HG03342 (cell line): ENCODE measurements at regions not wholly inside any gene's neighbourhood (a gene's known extent, or its start where the extent isn't known, plus 50 kb on each side); places are given as distances from the start of the nearest gene placed in this dataset.
"Not testable (repeated sequence)": the region's sequence is repeated elsewhere in the genome, so short reads cannot be mapped to it uniquely, and the experiment has no call there.

Experiments used
- ATAC-seq: cut with Tn5 transposase; IDR thresholded peaks from one replicate; pipeline ENCODE4 v1.9.1; 2021; ENCODE audit warnings: mild to moderate bottlenecking, moderate library complexity; ENCODE audit not compliant: unreplicated experiment

DNA sequence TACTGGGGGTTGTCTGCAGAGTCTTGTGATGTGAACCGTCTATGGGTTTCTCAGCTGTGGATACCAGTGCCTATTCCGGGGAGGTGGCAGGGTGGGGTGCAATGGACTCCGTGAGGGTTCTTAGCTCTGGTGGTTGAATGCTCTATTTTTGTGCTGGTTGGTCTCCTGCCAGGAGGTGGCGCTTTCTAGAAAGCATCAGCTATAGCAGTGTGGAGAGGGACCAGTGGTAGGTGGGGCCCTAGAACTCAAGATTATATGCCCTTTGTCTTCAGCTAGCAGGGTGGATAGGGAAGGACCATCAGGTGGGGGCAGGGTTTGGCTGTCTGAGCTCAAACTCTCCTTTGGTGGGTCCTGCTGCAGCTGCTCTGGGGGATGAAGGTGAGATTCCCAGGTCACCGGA lies 127.3 kb upstream of the PLD5 start:
- ATAC-seq: no peak

DNA sequence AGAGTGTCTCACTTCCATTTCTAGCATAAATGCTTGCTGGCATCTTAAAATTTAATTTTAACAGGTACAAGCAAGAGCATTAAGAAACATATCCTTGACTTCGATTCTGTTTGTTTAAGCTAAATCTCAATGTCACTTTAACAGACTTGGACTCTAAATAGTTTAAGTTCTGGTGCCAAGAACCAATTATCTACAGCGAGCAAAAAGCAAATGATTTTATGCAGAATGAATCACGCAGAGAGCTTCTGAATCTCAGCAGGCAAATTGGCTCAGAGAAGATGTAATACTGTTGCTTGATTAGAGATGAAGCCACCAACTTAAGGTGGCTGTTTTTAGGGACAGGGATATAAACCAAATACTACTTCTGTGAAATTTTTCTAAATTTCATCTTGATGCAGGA lies 117.0 kb upstream of the PLD5 start:
- ATAC-seq: no peak

DNA sequence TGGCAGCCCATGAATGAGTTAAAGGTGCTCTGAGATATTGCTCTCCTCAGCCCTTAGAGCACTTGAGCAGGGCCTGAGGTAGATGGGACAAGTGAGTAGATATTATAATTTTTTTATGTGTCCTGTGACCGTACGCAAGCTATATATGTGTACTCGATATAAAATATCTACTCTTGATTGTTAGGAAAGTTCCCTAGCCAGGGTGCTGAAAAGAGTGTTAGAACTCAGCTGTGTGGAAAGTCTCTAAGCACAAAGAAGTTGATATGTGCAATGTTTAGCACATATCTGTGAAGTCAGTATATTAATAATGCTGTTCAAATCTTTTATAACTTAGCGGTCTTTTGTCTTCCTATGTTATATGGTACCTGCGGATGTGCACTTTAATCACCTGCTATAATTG lies 114.6 kb upstream of the PLD5 start:
- no peak for ATAC-seq

DNA sequence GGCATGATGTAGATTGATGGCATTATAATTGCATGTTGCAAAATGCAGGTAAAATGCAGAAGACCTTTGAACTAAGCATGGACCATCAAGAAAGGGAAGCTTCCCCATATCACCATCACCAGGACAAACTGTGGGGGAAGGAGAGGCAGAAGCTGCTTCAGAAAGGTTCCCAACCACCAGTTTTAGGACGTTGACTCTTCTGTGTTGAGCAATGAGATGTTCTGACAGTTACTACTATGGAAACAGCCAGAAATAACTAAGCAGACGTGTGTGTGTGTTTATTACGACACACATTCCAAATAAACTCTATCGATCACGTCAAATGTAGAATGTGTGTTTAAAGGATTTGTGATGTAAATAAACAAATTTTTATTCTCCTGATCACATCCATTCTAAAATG lies 110.2 kb upstream of the PLD5 start:
- ATAC-seq: no peak

DNA sequence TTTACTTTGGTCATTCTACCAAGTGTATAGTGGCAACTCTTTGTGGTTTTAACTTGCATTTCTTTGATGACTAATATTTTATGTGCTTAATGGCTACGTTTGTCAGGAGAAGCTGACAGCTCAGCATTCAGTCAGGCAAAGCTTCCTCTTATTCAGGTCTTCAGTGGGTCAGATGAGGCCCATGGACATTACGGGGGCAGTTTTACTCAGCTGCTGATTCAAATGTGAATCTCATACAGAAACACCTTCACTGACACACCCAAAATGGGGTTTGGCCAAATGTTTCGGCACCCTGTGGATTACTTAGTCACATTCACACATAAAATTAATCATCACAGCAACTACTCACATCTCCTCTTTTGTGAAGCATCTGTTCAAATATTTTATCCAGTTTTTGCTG lies 104.9 kb upstream of the PLD5 start:
- no peak for ATAC-seq

DNA sequence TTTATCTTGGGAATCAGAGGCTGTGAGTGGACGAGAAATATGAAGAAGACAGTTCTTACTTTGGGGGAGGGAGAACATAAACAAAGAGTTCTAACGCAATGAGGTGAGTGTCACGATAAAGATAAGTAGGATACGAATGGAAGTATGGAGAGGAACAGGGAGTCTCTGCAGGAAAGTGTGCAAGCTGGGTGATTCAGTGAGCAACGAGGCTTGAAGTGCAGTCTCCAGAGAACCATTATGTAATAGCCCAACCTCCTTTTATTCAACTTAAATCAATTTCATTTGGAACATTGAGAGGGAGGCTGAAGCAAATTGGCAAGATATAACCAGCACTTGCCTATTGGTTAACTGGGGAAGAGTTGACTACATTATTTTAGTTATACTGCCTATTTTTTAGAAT lies 99.3 kb upstream of the PLD5 start:
- ATAC-seq: no peak

DNA sequence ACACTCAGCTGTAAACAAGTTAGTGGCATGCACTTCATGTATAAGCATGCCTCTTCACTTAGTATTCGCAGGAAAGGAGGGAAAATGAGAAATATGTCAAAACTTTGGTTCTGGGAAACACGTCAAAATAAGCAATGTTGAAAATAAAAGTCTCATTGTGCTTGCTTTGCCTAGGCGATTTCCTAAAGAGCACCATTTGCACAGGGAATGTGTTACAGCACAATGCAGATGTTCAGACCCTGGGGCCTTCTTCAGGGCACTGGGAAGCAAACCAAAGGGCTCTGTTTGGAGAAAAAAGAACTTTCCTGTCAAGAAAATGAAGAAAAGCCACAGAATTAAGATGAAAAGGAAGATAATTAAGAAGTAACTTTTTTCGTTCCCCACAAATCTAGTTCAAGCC lies 98.6 kb upstream of the PLD5 start:
- ATAC-seq: no peak

DNA sequence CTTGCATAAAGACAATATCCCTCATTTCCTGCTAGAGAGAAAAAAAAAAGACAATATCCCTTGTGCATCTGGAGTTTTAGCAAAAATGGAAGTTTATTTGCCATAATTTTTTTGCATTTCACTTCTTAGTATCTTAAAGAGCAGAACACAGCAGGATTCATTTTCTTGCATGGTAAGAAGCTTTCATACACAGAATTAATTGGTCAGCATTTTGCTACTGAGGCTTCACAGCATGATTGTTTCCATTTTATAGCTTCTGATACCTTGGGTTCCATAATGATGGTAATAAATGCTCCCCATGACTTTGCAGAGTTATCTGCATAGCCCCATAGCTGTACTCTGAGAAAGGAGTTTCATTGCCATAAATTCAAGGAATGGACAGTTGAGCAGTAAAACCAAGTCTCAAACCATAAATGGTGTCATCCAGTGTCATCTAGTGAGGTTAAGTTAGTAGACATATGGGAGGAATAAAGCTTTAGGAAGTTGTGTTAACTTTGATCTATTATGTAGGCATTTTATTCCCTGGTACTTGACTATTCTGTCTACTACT lies 88.8 kb upstream of the PLD5 start:
- ATAC-seq: no peak

DNA sequence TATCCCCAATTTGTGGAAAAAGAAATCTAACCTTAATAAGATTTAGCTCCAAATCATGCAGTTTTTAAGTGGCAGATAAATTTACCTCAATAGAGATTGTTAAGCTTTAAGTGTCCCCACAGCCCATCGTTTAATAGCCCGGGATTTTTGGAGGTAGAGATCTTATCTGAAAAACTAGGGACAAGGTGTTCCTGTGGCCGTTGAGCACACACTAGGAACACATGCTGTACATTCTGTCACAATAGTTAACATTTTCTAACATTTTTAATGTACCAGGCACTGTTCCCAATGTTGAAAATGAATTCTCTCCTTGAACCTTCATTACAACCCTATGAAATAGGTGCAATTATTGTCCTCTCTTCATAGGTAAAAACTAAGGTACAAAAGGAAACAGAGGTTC lies 85.7 kb upstream of the PLD5 start:
- no peak for ATAC-seq

DNA sequence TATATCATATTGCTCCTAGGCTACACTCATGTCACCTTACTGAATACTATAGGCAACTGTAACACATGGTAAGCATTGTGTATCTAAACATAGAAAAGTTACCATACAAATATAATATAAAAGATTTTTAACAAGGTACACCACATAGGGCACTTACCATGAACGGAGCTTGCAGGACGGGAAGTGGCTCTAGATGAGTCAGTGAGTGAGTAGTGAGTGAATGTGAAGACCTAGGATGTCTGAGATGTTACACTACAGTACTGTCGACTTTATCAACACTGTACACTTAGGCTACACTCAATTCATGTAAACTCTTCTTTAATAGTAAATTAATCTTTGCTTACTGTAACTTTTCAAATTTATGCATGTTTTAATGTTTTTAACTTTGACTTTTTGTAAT lies 81.0 kb upstream of the PLD5 start:
- no peak for ATAC-seq

DNA sequence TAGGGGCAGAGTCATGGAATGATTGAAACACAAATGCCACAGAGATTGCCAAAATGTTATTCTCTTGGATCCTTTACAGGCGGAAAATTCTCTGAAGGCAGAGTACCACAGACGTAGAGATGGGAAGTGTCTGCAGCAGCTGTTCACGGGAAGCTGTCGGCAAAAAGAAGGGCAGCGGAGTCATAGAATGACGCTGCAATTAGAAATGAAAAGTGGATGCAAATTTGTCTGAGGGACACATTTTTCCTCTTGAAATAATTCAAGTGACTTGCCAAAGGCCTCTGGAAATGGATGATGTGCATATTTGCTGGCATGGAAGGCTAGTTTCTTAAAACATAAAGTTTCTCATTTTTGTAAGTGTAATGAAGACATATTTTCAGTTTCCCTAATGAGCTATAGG lies 77.5 kb upstream of the PLD5 start:
- no peak for ATAC-seq

DNA sequence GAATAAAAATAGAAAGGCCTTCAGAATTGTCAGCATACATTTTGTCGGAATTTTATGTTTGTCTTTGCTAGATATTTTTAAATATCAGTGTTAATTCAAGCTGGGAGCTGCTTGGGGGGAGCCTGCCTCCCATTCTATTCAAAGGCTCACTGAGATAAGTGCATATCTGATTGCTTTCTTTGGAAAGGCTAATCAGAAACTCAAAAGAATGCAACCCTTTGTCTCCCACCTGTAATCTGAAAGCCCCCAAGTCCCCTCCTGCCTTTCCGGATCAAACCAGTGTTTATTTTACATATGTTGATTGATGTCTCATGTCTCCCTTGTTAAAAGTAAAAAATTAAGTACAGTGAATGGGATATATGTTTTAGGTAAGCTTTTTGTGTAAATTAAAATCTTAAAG lies 69.3 kb upstream of the PLD5 start:
- ATAC-seq: not testable (repeated sequence)

DNA sequence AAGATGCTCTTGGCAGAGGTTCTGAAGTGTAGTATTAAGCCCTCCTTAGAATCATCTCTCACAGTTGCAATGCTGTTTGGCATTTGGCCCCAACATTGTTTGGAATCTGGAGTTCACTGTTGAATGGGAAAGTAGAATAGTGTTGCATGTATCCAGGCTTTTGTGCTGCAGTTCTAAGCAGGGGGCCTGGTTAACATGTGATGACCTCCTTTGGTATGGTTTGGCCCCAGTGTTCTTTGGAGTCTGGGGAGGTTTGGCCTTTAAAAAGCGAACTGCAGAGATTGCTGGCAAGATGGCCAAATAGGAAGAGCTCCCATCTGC lies 61.8 kb upstream of the PLD5 start:
- no peak for ATAC-seq

DNA sequence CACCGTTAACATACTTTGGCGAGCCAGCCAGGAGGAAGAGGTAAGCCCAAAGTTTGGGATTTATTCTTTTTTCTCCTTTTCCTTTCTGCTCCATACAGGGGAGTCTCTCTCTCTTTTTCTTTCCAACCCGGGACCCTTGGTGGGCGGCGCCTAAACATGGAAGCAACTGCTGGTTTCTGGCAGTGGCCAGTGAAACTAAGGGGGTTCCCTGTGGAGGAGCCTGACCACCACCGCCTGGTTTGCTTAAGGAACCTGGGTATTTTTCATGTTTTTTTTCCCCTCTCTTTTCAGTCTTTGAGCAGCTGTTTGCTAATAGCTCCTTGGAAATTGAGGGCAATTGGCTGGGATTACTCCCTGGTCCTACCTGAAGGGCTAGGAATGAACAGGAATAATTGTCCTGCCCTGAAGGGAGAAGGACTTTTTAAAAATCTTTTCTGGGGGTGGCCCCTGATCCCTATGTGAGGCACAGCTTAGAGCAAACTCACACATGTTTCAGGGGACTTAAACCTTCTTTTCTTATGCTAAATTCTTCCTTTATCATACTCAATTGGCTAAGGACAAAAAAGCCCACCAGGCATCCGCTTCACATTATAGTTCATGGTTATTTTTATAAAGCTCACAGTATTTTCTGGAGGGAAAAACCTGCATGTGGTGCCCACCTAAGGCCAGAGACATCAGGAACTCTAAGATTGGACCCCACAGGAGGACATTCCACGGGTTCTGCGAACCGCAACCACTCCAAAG lies 61.3 kb upstream of the PLD5 start:
- ATAC-seq: no peak

DNA sequence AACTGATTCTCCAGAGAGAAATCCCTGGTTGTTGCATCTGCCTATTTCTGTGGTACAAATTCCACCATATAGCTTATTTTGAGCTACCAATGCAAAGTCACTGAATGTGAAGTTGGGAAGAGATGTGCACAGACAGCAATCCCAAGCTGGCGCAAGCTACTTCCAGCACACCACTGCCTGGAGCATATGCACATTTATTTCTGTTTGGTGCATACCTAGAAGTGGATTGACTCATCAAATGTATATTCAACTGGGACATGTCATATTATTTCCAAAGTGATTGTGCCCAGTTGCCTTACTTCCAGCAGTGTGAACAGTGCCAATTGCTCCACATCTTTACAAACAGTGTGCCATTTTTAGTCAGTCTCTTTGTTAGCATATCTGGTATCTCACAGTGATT lies 58.2 kb upstream of the PLD5 start:
- no peak for ATAC-seq

DNA sequence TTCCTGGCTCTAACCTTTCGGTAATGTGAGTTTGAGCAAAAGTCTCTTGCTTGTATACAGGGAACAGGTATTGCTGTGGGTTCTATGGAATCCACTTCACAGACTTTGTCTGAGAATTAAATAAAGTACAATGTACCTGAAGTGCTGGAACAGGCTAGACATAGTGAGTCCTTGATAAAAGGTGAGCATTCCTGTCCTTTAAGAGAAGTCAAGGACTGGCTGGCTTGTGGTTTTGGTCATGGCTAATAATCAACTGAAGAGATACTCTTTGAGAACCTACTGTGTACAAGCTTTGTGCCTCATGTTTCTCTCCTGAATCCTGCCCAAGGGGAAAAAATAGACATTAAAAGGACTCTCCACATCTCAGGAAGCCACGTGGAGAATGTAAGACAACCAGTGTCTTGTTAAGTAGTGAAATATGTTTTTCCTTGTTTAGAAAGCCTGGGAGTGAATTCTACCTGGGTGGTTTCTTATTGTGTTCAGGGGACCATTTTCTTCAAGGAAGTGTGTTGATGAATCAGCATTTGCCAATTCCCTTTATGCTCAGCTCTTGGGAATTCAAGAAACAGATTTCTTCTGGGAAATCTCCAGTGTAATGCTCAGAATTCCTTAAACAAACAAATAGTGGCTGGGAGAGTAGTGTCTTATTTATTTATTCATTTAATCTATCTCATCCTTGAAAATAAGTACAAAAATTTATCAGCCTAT lies 55.2 kb upstream of the PLD5 start:
- no peak for ATAC-seq
